ENCODE measurements at regions not wholly inside any gene's neighbourhood (a gene's known extent, or its start where the extent isn't known, plus 50 kb on each side); places are given as distances from the start of the nearest gene placed in this dataset.

DNA sequence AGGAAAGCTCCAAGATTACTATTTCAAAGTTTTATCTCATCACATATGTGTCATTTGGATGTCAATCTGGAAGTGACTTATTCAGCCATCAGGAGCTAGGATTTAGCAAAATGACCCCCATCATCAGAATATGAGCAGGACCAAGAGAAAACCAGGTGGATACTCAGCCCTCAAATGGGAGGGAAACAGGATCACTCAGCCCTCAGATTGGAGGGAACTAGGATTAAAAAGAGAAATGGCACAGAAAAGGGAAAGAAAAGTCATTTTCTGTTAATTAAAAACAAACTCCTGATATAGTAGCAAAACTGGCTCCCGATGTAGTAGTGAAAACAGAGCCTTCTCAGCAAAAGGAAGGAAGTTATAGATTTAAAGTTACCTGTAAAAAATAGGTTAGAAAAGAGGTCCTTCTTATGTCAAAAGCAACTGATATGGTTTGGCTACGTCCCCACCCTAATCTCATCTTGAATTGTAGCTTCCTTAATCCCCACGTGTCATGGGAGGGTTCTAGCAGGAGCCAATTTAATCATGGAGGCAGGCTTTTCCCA is 69.0 kb upstream of the MYCN start:
- no peaks in the 10 kb centered on the region for H3K4me1 ChIP-seq (ENCODE audit: insufficient read depth, low read length)
- CTCF ChIA-PET = no interaction called here

DNA sequence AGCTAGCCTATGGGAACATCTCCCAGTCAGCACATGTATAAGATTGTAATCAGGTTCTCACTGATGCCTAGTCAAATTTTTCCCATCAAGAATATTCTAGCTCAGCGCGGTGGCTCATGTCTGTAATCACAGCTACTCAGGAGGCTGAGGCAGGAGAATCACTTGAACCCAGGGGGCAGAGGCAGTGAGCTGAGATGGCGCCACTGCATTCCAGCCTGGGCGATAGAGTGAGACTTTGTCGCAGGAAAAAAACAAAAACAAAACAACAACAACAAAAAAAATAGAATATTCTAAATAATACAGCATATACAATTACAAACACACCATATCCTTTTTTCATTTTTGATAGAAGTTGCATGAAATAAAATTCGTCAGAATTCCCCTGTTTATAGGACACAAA is 67.5 kb upstream of the MYCN start:
- H3K4me3 ChIP-seq (ENCODE audit: low read length) = no peak overlapping the region
- ATAC-seq (ENCODE audit: poor library complexity) = no peak
- no peaks in the 10 kb centered on the region for H3K27me3 ChIP-seq (ENCODE audit: control insufficient read depth in 1 of 2, insufficient read depth in 2 of 2, low read length in 2 of 2)
- Mint-ChIP-seq H3K4me3 (no peak overlapping the region), H3K27me3 (peaks cover 18% of the 10 kb centered on the region), H3K4me1 (ENCODE audit: low read depth) (no peaks in the 10 kb centered on the region), H3K9me3 (peaks cover 4% of the 10 kb centered on the region), H3K27ac (no peak overlapping the region), H3K36me3 (ENCODE audit: low read depth) (no peaks in the 10 kb centered on the region)
- CTCF ChIA-PET = no interaction called here
- DNase-seq = no peak
- H3K27ac ChIP-seq (ENCODE audit: low read depth in 1 of 2, low read length in 2 of 2) = no peak overlapping the region
- TF ChIP-seq CTCF (IDR thresholded peaks at IDR 0.05) = no peak
- POLR2A ChIA-PET = no interaction called here
- intact Hi-C loops (cut with DNase I, micrococcal nuclease) = no loop called here
- H3K4me1 ChIP-seq (ENCODE audit: insufficient read depth, low read length) = no peaks in the 10 kb centered on the region
- no peaks in the 10 kb centered on the region for H3K36me3 ChIP-seq (ENCODE audit: insufficient read depth, low read length)
- H3K9me3 ChIP-seq (ENCODE audit: control insufficient read depth in 1 of 2, insufficient read depth in 1 of 2, low read length in 2 of 2) = peaks cover 0 to 4% of the 10 kb centered on the region in 2 experiments

More for the DNA sequence above, 69.0 kb upstream of the MYCN start:
- H3K27me3 ChIP-seq (ENCODE audit: control insufficient read depth in 1 of 2, insufficient read depth in 2 of 2, low read length in 2 of 2) = no peaks in the 10 kb centered on the region
- TF ChIP-seq CTCF (IDR thresholded peaks at IDR 0.05) = no peak
- H3K9me3 ChIP-seq (ENCODE audit: control insufficient read depth in 1 of 2, insufficient read depth in 1 of 2, low read length in 2 of 2) = peaks cover 0 to 4% of the 10 kb centered on the region in 2 experiments
- POLR2A ChIA-PET = no interaction called here
- no peak for ATAC-seq (ENCODE audit: poor library complexity)
- no peak overlapping the region for H3K4me3 ChIP-seq (ENCODE audit: low read length)
- H3K27ac ChIP-seq (ENCODE audit: low read depth in 1 of 2, low read length in 2 of 2) = no peak overlapping the region
- Mint-ChIP-seq H3K27ac (no peak overlapping the region), H3K4me1 (ENCODE audit: low read depth) (no peaks in the 10 kb centered on the region), H3K27me3 (peaks cover 18% of the 10 kb centered on the region), H3K4me3 (no peak overlapping the region), H3K36me3 (ENCODE audit: low read depth) (no peaks in the 10 kb centered on the region), H3K9me3 (peaks cover under 1% of the 10 kb centered on the region)
- intact Hi-C loops (cut with DNase I, micrococcal nuclease) = no loop called here
- no peak for DNase-seq
- no peaks in the 10 kb centered on the region for H3K36me3 ChIP-seq (ENCODE audit: insufficient read depth, low read length)

DNA sequence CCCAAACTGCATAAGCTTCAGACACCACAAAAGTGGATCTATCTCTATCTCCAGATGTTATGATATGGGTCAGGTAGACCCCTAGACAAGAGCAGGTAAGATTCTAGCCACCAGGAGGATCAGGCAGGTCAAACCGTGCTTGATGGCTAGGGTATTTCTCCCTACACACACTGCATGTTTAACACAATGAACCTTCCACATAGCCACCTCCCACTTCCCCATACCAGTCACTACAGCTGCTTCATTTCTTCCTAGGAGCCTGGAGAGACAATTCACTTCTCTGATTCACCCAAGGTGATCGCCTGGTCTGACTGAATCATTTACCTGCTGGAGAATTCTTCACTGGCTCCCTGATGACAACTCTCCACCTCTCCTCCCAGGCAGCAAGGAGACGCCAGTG is 66.0 kb upstream of the MYCN start:
- H3K36me3 ChIP-seq (ENCODE audit: insufficient read depth, low read length) = no peaks in the 10 kb centered on the region
- no peaks in the 10 kb centered on the region for H3K27me3 ChIP-seq (ENCODE audit: control insufficient read depth in 1 of 2, insufficient read depth in 2 of 2, low read length in 2 of 2)
- no peak overlapping the region for H3K27ac Mint-ChIP-seq
- intact Hi-C loops (cut with DNase I, micrococcal nuclease) = no loop called here
- ChIA-PET POLR2A (no interaction called here), CTCF (no interaction called here)
- H3K4me3 ChIP-seq (ENCODE audit: low read length) = no peak overlapping the region
- H3K4me1 ChIP-seq (ENCODE audit: insufficient read depth, low read length) = no peaks in the 10 kb centered on the region
- H3K9me3 ChIP-seq (ENCODE audit: control insufficient read depth in 1 of 2, insufficient read depth in 1 of 2, low read length in 2 of 2) = peaks cover 0 to 4% of the 10 kb centered on the region in 2 experiments
- H3K9me3 Mint-ChIP-seq = peaks cover 4% of the 10 kb centered on the region
- H3K36me3 Mint-ChIP-seq (ENCODE audit: low read depth) = no peaks in the 10 kb centered on the region
- DNase-seq (no peak), ATAC-seq (ENCODE audit: poor library complexity) (no peak)
- H3K4me1 Mint-ChIP-seq (ENCODE audit: low read depth) = no peaks in the 10 kb centered on the region
- no peak overlapping the region for H3K4me3 Mint-ChIP-seq
- H3K27ac ChIP-seq (ENCODE audit: low read depth in 1 of 2, low read length in 2 of 2) = no peak overlapping the region
- TF ChIP-seq CTCF (IDR thresholded peaks at IDR 0.05) = no peak
- peaks cover 18% of the 10 kb centered on the region for H3K27me3 Mint-ChIP-seq
